NB4 (cell line): ENCODE measurements at regions not wholly inside any gene's neighbourhood (a gene's known extent, or its start where the extent isn't known, plus 50 kb on each side); places are given as distances from the start of the nearest gene placed in this dataset.

Experiments
- POLR2A ChIP-seq: IDR thresholded peaks from 2 replicates; pipeline ENCODE4 v1.6.1; 2011; ENCODE audit warnings: mild to moderate bottlenecking; ENCODE audit not compliant: insufficient read length; ENCODE audit errors: extremely low read depth
- TF ChIP-seq, protein P1 (sequence below): IDR thresholded peaks from one replicate; pipeline ENCODE4 v1.5.1; 2012; ENCODE audit warnings: low read depth, low read length

DNA sequence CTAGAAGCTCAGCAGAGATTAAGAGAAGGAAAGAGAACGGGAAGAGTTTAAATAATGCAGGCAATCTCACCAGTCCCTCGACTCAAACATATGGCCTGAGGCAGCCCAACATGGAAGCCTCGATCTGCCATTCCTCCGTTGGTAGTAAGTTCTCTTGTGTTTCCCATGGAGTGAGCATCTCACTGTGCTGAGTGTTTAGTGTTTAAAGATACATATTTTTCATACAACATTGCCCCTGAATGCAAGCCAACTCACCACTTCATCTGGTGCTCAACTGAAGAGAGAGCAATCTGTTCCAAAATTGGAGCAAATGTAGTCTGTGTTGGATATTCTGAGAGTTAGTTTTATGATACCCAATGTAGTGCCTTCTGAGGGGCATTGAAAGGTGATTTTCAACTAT is 171.5 kb upstream of the ATP10B start:
- no peak for TF ChIP-seq POLR2A
- TF ChIP-seq, protein P1, sequence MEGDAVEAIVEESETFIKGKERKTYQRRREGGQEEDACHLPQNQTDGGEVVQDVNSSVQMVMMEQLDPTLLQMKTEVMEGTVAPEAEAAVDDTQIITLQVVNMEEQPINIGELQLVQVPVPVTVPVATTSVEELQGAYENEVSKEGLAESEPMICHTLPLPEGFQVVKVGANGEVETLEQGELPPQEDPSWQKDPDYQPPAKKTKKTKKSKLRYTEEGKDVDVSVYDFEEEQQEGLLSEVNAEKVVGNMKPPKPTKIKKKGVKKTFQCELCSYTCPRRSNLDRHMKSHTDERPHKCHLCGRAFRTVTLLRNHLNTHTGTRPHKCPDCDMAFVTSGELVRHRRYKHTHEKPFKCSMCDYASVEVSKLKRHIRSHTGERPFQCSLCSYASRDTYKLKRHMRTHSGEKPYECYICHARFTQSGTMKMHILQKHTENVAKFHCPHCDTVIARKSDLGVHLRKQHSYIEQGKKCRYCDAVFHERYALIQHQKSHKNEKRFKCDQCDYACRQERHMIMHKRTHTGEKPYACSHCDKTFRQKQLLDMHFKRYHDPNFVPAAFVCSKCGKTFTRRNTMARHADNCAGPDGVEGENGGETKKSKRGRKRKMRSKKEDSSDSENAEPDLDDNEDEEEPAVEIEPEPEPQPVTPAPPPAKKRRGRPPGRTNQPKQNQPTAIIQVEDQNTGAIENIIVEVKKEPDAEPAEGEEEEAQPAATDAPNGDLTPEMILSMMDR: no peak
